Spleen (tissue), 11 donors: ENCODE measurements at regions not wholly inside any gene's neighbourhood (a gene's known extent, or its start where the extent isn't known, plus 50 kb on each side); places are given as distances from the start of the nearest gene placed in this dataset.

Experiments used
- DNase-seq: peaks from one replicate; pipeline ENCODE4 v3.0.0-alpha.2; 2020
- H3K27ac ChIP-seq, 8 donors: fragments of 200-600 bp; sonication (generic) in 7 of 8; 1 replicate in 4 of 8; 2 replicates in 4 of 8; pipeline versions ENCODE4 v1.5.0 to v1.8.0; 2016 to 2021; ENCODE audit warnings: inconsistent platforms in 4 of 8, mild to moderate bottlenecking in 4 of 8, moderate library complexity in 1 of 8
- H3K27me3 ChIP-seq, 7 donors: fragments of 200-600 bp; sonication (generic) in 6 of 7; replicated peaks in 1 of 7; 1 replicate in 4 of 7; 2 replicates in 3 of 7; pipeline versions ENCODE4 v1.5.0 to v1.8.0; 2016 to 2021; ENCODE audit warnings: inconsistent platforms in 3 of 7, mild to moderate bottlenecking in 1 of 7
- H3K36me3 ChIP-seq, 6 donors: fragments of 200-600 bp; sonication (generic) in 5 of 6; 1 replicate in 4 of 6; 2 replicates in 2 of 6; pipeline versions ENCODE4 v1.5.0 to v1.8.0; 2016 to 2021; ENCODE audit warnings: inconsistent platforms in 2 of 6
- H3K4me1 ChIP-seq, 6 donors: fragments of 200-600 bp; sonication (generic) in 5 of 6; 1 replicate in 3 of 6; 2 replicates in 3 of 6; pipeline versions ENCODE4 v1.5.0 to v1.8.0; 2016 to 2021; ENCODE audit warnings: inconsistent platforms in 3 of 6
- H3K4me3 ChIP-seq, 8 donors: fragments of 200-600 bp; sonication (generic) in 7 of 8; 1 replicate in 4 of 8; 2 replicates in 4 of 8; pipeline versions ENCODE4 v1.5.0 to v1.8.0; 2016 to 2021; ENCODE audit warnings: inconsistent platforms in 4 of 8, mild to moderate bottlenecking in 4 of 8, moderate library complexity in 2 of 8
- H3K9me3 ChIP-seq, 8 donors: fragments of 200-600 bp; sonication (generic) in 7 of 8; 1 replicate in 4 of 8; 2 replicates in 4 of 8; pipeline versions ENCODE4 v1.5.0 to v1.8.0; 2016 to 2021; ENCODE audit warnings: inconsistent platforms in 4 of 8
- CTCF ChIP-seq, 11 experiments: fragments of 200-600 bp in 7 of 11; fragments of 450-650 bp in 4 of 11; sonication (generic) in 4 of 11; IDR thresholded peaks in 8 of 11; conservative IDR thresholded peaks in 3 of 11; 1 replicate in 7 of 11; 2 replicates in 4 of 11; pipeline versions ENCODE4 v1.4.0 to v1.8.0; 2016 to 2021; ENCODE audit warnings: antibody characterized with exemption in 11 of 11, inconsistent platforms in 4 of 11, mild to moderate bottlenecking in 1 of 11
- POLR2A ChIP-seq, 3 donors: fragments of 450-650 bp; IDR thresholded peaks; one replicate each; pipeline ENCODE4 v1.5.1; 2017; ENCODE audit warnings: antibody characterized with exemption in 3 of 3, mild to moderate bottlenecking in 1 of 3
- POLR2AphosphoS5 ChIP-seq, 3 donors: sonication (generic); formaldehyde crosslinking; IDR thresholded peaks; one replicate each; pipeline ENCODE4 v1.5.1; 2017; ENCODE audit warnings: antibody characterized with exemption in 3 of 3
- WGBS, 5 donors: extraction: QIAGEN DNeasy Blood & Tissue Kit in 3 of 5; methylation state at CpG; one replicate each; pipeline versions ENCODE4 v1.1.5 to v1.1.7; 2013 to 2018; 5-methylcytosine and 5-hydroxymethylcytosine counted together
- intact Hi-C: fragments of 100-400 bp; cut with DNase I; formaldehyde crosslinking; loops from one replicate; pipeline ENCODE4 v1.15.0; 2023; ENCODE audit warnings: low total_unique reads
- donor health status: healthy with polysubstance abuse.
- donor health status: DM: no; HTN: no; CAD: no; lungs with moderate emphysema.
- donor health status: DM: no; HTN: no; CAD: no.
- donor health status: Bipolar disorder and iron deficiency.
- donor health status: healthy.
- donor health status: DM: no; HTN: no; CAD: no.
- donor health status: DM: yes; HTN: yes; CAD: no.

DNA sequence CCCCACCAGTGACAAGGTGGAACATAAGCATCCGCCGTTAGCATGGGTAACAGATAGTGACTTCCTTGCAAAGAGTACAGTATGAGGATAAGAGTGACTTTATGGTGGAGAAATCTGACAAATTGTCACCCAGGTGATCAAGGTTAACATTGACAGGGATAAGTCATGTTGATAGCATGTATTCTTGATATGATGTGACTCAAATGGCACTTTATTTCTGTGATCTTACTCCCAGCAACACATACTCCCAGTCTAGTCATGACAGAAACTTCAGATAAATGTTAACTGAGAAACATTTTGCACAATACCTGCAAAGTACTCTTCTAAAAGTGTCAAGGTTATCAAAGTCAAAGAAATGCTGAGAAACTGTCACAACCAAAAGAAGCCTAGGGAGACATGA lies 588.6 kb upstream of the KIF2B start:
- Histone ChIP-seq H3K9me3 (peaks cover 0 to 31% (median 18%) of the 10 kb centered on the region in 8 donors), H3K27me3 (no peaks in the 10 kb centered on the region), H3K4me1 (no peaks in the 10 kb centered on the region), H3K27ac (no peak overlapping the region), H3K4me3 (no peak overlapping the region), H3K36me3 (no peaks in the 10 kb centered on the region)
- TF ChIP-seq CTCF (IDR thresholded peaks at IDR 0.05 in 8 of 11, conservative IDR thresholded peaks at IDR 0.05 in 3 of 11) (no peak), POLR2AphosphoS5 (IDR thresholded peaks at IDR 0.05) (no peak), POLR2A (IDR thresholded peaks at IDR 0.05) (no peak)
- WGBS, 5 donors = 93 to 98% (median 94%) methylated on average over 2 of the region's 2 CpGs
- intact Hi-C loops = no loop called here
- no peak for DNase-seq

- Histone ChIP-seq H3K36me3 (no peaks in the 10 kb centered on the region), H3K27ac (no peak overlapping the region), H3K27me3 (no peaks in the 10 kb centered on the region), H3K4me1 (no peaks in the 10 kb centered on the region), H3K9me3 (peaks cover 0 to 8% (median 5%) of the 10 kb centered on the region in 8 donors), H3K4me3 (no peak overlapping the region)
- intact Hi-C loops = no loop called here
- WGBS, 5 donors = 77 to 89% (median 79%) methylated on average over 2 of the region's 2 CpGs
- DNase-seq = no peak
- TF ChIP-seq CTCF (IDR thresholded peaks at IDR 0.05 in 8 of 11, conservative IDR thresholded peaks at IDR 0.05 in 3 of 11) (no peak), POLR2AphosphoS5 (IDR thresholded peaks at IDR 0.05) (no peak), POLR2A (IDR thresholded peaks at IDR 0.05) (no peak)
Measured at GRCh38 chr17:53227514-53227913, 595.2 kb upstream of the KIF2B start.

- no peak overlapping the region for H3K27ac ChIP-seq
- H3K27me3 ChIP-seq = no peaks in the 10 kb centered on the region
- H3K4me1 ChIP-seq = no peaks in the 10 kb centered on the region
- TF ChIP-seq POLR2AphosphoS5 (IDR thresholded peaks at IDR 0.05) (no peak), POLR2A (IDR thresholded peaks at IDR 0.05) (no peak), CTCF (IDR thresholded peaks at IDR 0.05 in 8 of 11, conservative IDR thresholded peaks at IDR 0.05 in 3 of 11) (no peak)
- H3K4me3 ChIP-seq = no peak overlapping the region
- 18 to 30% (median 27%) methylated on average over 2 of the region's 2 CpGs for WGBS, 5 donors
- no peak for DNase-seq
- H3K9me3 ChIP-seq = peaks cover 0 to 5% (median 3%) of the 10 kb centered on the region in 8 donors
- H3K36me3 ChIP-seq = no peaks in the 10 kb centered on the region
- intact Hi-C loops = no loop called here
Measured at GRCh38 chr17:53227111-53227510, 595.6 kb upstream of the KIF2B start.

- Histone ChIP-seq H3K27ac (no peak overlapping the region), H3K27me3 (no peaks in the 10 kb centered on the region), H3K9me3 (peaks cover 0 to 31% (median 20%) of the 10 kb centered on the region in 8 donors), H3K4me3 (no peak overlapping the region), H3K36me3 (no peaks in the 10 kb centered on the region), H3K4me1 (no peaks in the 10 kb centered on the region)
- no peak for DNase-seq
- TF ChIP-seq POLR2A (IDR thresholded peaks at IDR 0.05) (no peak), POLR2AphosphoS5 (IDR thresholded peaks at IDR 0.05) (no peak), CTCF (IDR thresholded peaks at IDR 0.05 in 8 of 11, conservative IDR thresholded peaks at IDR 0.05 in 3 of 11) (no peak)
- intact Hi-C loops = no loop called here
Measured at GRCh38 chr17:53219821-53220220, 602.9 kb upstream of the KIF2B start.
